ENCODE measurements at regions not wholly inside any gene's neighbourhood (a gene's known extent, or its start where the extent isn't known, plus 50 kb on each side); places are given as distances from the start of the nearest gene placed in this dataset.

- BruUV-seq (replicated peaks): no TSS peak
- intact Hi-C loops (cut with micrococcal nuclease): no loop called here
- ChIA-PET POLR2A (ENCODE audit: unreplicated experiment) (no interaction called here), CTCF (no interaction called here)
- no peak overlapping the region for H3K4me3 ChIP-seq (ENCODE audit: low read length)
- no peaks in the 10 kb centered on the region for H3K9me2 ChIP-seq (replicated peaks; ENCODE audit: low read length)
- H4K20me1 ChIP-seq (ENCODE audit: low read length): no peaks in the 10 kb centered on the region
- H3K9ac ChIP-seq (ENCODE audit: low read length): no peak overlapping the region
- no peaks in the 10 kb centered on the region for H3K36me3 ChIP-seq (ENCODE audit: low read depth, low read length)
- no peaks in the 10 kb centered on the region for H3F3A ChIP-seq (ENCODE audit: low read length, unreplicated experiment)
- H3K4me2 ChIP-seq (ENCODE audit: low read length): no peak overlapping the region
- H3K27ac ChIP-seq (ENCODE audit: low read length): no peak overlapping the region
- H3K79me2 ChIP-seq (ENCODE audit: low read length): no peaks in the 10 kb centered on the region
- H3K9me3 ChIP-seq (ENCODE audit: low read length): no peaks in the 10 kb centered on the region
- H3K27me3 ChIP-seq (ENCODE audit: low read length): no peaks in the 10 kb centered on the region
- ATAC-seq: no peak
- TF ChIP-seq CTCF (conservative IDR thresholded peaks at IDR 0.05; ENCODE audit: low read depth, low read length): no peak
- H3K4me1 ChIP-seq (ENCODE audit: insufficient read depth, low read length): no peaks in the 10 kb centered on the region
- no peak for DNase-seq
- H2AFZ ChIP-seq (ENCODE audit: low read length): no peak overlapping the region
These were observed 167.0 kb upstream of the USP25 start for GRCh38 chr21:15562748-15563147.

GRCh38 chr21:15564907-15565306, 164.9 kb upstream of the USP25 start:
- no peak overlapping the region for H3K27ac ChIP-seq (ENCODE audit: low read length)
- no peaks in the 10 kb centered on the region for H3K79me2 ChIP-seq (ENCODE audit: low read length)
- no peaks in the 10 kb centered on the region for H3K9me3 ChIP-seq (ENCODE audit: low read length)
- H3K9me2 ChIP-seq (replicated peaks; ENCODE audit: low read length): no peaks in the 10 kb centered on the region
- H4K20me1 ChIP-seq (ENCODE audit: low read length): no peaks in the 10 kb centered on the region
- H2AFZ ChIP-seq (ENCODE audit: low read length): no peak overlapping the region
- H3K4me2 ChIP-seq (ENCODE audit: low read length): no peak overlapping the region
- DNase-seq: no peak
- H3K36me3 ChIP-seq (ENCODE audit: low read depth, low read length): no peaks in the 10 kb centered on the region
- H3K9ac ChIP-seq (ENCODE audit: low read length): no peak overlapping the region
- TF ChIP-seq CTCF (conservative IDR thresholded peaks at IDR 0.05; ENCODE audit: low read depth, low read length) (no peak), EZH2 (IDR thresholded peaks at IDR 0.05; ENCODE audit: low read length, unreplicated experiment) (no peak), EZH2phosphoT487 (IDR thresholded peaks at IDR 0.05; ENCODE audit: borderline replicate concordance, low read length) (no peak)
- intact Hi-C loops (cut with micrococcal nuclease): no loop called here
- ATAC-seq: no peak
- CTCF ChIA-PET: no interaction called here
- no peaks in the 10 kb centered on the region for H3K27me3 ChIP-seq (ENCODE audit: low read length)
- no TSS peak for BruUV-seq (replicated peaks)
- H3K4me1 ChIP-seq (ENCODE audit: insufficient read depth, low read length): no peaks in the 10 kb centered on the region
- POLR2A ChIA-PET (ENCODE audit: unreplicated experiment): interaction anchor here (0.7 kb wide), 1 partner anchor 9 kb away, joined by 3 read pairs; no protein-coding TSS in a partner anchor
- no peaks in the 10 kb centered on the region for H3F3A ChIP-seq (ENCODE audit: low read length, unreplicated experiment)
- H3K4me3 ChIP-seq (ENCODE audit: low read length): no peak overlapping the region

GRCh38 chr21:15566703-15567102, 163.1 kb upstream of the USP25 start:
- Histone ChIP-seq H3K27me3 (ENCODE audit: low read length) (no peaks in the 10 kb centered on the region), H3K4me1 (ENCODE audit: insufficient read depth, low read length) (no peaks in the 10 kb centered on the region), H3K79me2 (ENCODE audit: low read length) (no peaks in the 10 kb centered on the region), H3K27ac (ENCODE audit: low read length) (no peak overlapping the region), H3K9ac (ENCODE audit: low read length) (no peak overlapping the region), H3F3A (ENCODE audit: low read length, unreplicated experiment) (no peaks in the 10 kb centered on the region), H4K20me1 (ENCODE audit: low read length) (no peaks in the 10 kb centered on the region), H3K9me3 (ENCODE audit: low read length) (no peaks in the 10 kb centered on the region), H3K4me2 (ENCODE audit: low read length) (no peak overlapping the region), H3K9me2 (replicated peaks; ENCODE audit: low read length) (no peaks in the 10 kb centered on the region), H3K4me3 (ENCODE audit: low read length) (no peak overlapping the region), H3K36me3 (ENCODE audit: low read depth, low read length) (no peaks in the 10 kb centered on the region), H2AFZ (ENCODE audit: low read length) (no peak overlapping the region)
- no peak for DNase-seq
- no TSS peak for BruUV-seq (replicated peaks)
- no peak for ATAC-seq
- intact Hi-C loops (cut with micrococcal nuclease): no loop called here
- POLR2A ChIA-PET (ENCODE audit: unreplicated experiment): no interaction called here
- CTCF ChIA-PET: no interaction called here
- TF ChIP-seq CTCF (conservative IDR thresholded peaks at IDR 0.05; ENCODE audit: low read depth, low read length) (no peak), EZH2phosphoT487 (IDR thresholded peaks at IDR 0.05; ENCODE audit: borderline replicate concordance, low read length) (no peak), EZH2 (IDR thresholded peaks at IDR 0.05; ENCODE audit: low read length, unreplicated experiment) (no peak)

All from PC-3 (cell line).